ENCODE measurements at regions not wholly inside any gene's neighbourhood (a gene's known extent, or its start where the extent isn't known, plus 50 kb on each side); places are given as distances from the start of the nearest gene placed in this dataset.

DNA sequence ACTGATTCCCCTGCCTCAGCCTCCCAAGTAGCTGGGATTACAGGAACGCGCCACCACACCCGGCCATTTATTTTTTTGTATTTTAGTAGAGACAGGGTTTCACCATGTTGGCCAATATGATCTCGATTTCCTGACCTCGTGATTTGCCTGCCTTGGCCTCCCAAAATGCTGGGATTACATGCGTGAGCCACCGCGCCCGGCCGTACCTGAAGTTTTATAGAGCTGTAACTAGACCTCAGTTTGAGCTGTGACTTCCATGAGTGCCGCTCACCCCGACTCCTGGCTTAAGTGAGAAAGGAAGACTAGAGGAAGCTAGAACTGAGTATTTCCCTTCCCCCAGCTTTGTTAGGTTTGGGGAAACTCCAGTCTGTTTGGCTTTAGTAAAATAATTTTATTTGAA, 1283.1 kb downstream of the KCNT2 start:
- no peak overlapping the region for H3K27ac ChIP-seq (ENCODE audit: insufficient read depth, low read depth, low read length)

More for the DNA sequence above, 1283.1 kb downstream of the KCNT2 start:
- Histone ChIP-seq H3K4me3 (replicated peaks in 1 of 3; ENCODE audit: insufficient read depth in 1 of 3, low read depth in 1 of 3, low read length in 3 of 3) (no peak overlapping the region), H4K20me1 (replicated peaks; ENCODE audit: control insufficient read depth, extremely low read depth, insufficient read depth, low read length) (no peaks in the 10 kb centered on the region), H3K4me2 (ENCODE audit: insufficient read depth, low read length) (no peak overlapping the region), H3K9ac (replicated peaks; ENCODE audit: extremely low read depth, insufficient read depth, low read length) (no peak overlapping the region), H3K9me1 (replicated peaks; ENCODE audit: control insufficient read depth, extremely low read depth, insufficient read depth, low read length) (no peaks in the 10 kb centered on the region), H3K9me3 (replicated peaks; ENCODE audit: control insufficient read depth, insufficient read depth, low read length) (peaks cover 2% of the 10 kb centered on the region), H3K36me3 (ENCODE audit: control insufficient read depth in 2 of 2, extremely low read depth in 1 of 2, insufficient read depth in 2 of 2, low read length in 2 of 2) (no peaks in the 10 kb centered on the region), H3K79me2 (ENCODE audit: control insufficient read depth, insufficient read depth, low read length) (no peaks in the 10 kb centered on the region), H2AFZ (ENCODE audit: low read depth, low read length) (no peak overlapping the region), H3K4me1 (ENCODE audit: control insufficient read depth, extremely low read depth, insufficient read depth, low read length) (no peaks in the 10 kb centered on the region), H3K27me3 (ENCODE audit: control insufficient read depth in 2 of 2, insufficient read depth in 2 of 2, low read length in 2 of 2) (no peaks in the 10 kb centered on the region)
- DNase-seq (ENCODE audit: low read depth, low spot score) (no peak), FAIRE-seq (no peak)
- intact Hi-C loops (cut with micrococcal nuclease) (no loop called here), dilution Hi-C loops (cut with MboI; ENCODE audit: extremely low pct_ligation_motif_present, low sequenced_read_pairs) (no loop called here)
- no TSS peak for BruUV-seq (replicated peaks)
- TF ChIP-seq POLR2A (IDR thresholded peaks at IDR 0.05; ENCODE audit: low read depth, low read length) (no peak), POLR2AphosphoS5 (IDR thresholded peaks at IDR 0.05; ENCODE audit: insufficient read depth, low read depth, low read length) (no peak), FOS (IDR thresholded peaks at IDR 0.05; ENCODE audit: borderline replicate concordance, insufficient read depth, low read length) (no peak), MYC (IDR thresholded peaks at IDR 0.05; ENCODE audit: low read depth, low read length) (no peak), JUN (IDR thresholded peaks at IDR 0.05; ENCODE audit: borderline replicate concordance, insufficient read depth, insufficient read length, low read depth) (no peak), GATA2 (IDR thresholded peaks at IDR 0.05; ENCODE audit: insufficient read depth, insufficient read length, low read depth, low read length) (no peak), EZH2 (IDR thresholded peaks at IDR 0.05; ENCODE audit: borderline replicate concordance, low read depth, low read length, severe bottlenecking) (no peak)
- TF ChIP-seq, protein P1, sequence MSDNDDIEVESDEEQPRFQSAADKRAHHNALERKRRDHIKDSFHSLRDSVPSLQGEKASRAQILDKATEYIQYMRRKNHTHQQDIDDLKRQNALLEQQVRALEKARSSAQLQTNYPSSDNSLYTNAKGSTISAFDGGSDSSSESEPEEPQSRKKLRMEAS (IDR thresholded peaks at IDR 0.05; ENCODE audit: insufficient read depth, insufficient read length) = no peak
- TF ChIP-seq, protein P2, sequence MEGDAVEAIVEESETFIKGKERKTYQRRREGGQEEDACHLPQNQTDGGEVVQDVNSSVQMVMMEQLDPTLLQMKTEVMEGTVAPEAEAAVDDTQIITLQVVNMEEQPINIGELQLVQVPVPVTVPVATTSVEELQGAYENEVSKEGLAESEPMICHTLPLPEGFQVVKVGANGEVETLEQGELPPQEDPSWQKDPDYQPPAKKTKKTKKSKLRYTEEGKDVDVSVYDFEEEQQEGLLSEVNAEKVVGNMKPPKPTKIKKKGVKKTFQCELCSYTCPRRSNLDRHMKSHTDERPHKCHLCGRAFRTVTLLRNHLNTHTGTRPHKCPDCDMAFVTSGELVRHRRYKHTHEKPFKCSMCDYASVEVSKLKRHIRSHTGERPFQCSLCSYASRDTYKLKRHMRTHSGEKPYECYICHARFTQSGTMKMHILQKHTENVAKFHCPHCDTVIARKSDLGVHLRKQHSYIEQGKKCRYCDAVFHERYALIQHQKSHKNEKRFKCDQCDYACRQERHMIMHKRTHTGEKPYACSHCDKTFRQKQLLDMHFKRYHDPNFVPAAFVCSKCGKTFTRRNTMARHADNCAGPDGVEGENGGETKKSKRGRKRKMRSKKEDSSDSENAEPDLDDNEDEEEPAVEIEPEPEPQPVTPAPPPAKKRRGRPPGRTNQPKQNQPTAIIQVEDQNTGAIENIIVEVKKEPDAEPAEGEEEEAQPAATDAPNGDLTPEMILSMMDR (IDR thresholded peaks at IDR 0.05; ENCODE audit: extremely low read depth in 1 of 2, insufficient read depth in 1 of 2, low read depth in 1 of 2, low read length in 2 of 2) = no peak
- CTCF ChIA-PET = no interaction called here
- POLR2A ChIA-PET = no interaction called here
